ENCODE measurements at regions not wholly inside any gene's neighbourhood (a gene's known extent, or its start where the extent isn't known, plus 50 kb on each side); places are given as distances from the start of the nearest gene placed in this dataset.
"Not testable (repeated sequence)": the region's sequence is repeated elsewhere in the genome, so short reads cannot be mapped to it uniquely, and the experiment has no call there.

GRCh38 chr20:51305316-51306052, 237.0 kb downstream of the NFATC2 start:
- DNase-seq: no peak

DNA sequence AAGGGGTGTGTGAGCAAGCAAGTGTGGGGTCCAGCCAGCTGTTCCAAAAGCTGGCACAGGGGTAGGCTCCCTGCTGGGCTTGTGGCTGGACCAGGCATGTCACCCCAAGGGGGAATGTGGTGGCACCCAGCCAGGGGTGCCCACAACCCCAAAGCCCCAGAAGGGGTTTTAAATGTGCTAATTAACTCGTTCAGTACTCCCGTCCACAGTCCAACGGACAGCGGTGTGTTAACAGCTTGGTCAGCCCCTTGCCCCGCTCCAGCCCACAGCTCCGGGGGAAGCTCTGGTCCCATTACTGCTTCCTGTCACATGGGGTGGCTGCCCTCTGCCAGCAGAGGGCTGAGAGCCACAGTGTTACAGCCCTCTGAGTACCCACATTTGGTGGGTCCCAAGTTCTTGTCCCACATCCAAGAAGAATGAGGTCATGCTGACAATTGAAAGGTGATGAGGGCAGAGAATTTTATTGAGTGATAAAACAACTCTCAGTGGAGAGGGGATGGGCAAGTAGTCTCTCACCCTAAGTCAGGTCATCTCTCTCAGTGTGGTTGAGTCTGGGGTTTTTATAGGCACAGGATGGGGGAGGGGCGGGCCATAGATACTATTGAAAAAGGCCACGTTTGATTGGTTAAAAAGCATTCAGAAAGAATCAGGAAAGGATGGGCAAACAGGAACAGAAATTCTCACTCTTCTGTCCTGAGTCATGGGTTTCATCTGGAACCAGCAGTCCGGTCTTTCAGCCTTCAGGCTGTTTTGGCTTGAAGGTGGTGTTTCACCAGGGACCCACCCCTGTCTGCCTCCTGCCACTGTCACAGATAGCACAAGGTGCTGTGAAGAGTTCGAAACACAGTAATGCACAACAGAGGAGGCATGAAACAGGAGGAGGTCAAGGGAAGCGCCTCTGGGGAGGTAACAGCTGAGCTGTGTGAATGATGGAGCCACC, 238.5 kb downstream of the NFATC2 start:
- no peak for DNase-seq

DNA sequence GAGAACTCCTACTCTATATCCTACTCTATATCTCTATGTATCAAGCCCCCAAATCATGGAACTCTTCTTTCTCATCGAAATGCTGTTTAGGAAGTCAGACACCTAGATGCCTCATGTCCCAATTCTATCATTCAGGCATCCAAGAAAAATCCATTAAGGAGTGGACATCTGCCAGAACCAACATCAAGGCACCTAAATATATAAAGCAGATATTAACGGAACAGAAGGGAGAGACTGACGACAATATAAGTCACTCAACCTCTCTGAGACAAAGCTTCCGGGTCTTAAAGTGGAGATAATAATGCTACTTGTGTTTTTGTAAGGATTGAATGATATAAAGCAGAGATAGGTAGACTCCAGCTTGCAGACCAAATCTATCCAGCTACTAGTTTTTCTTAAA, 241.5 kb downstream of the NFATC2 start:
- no peak for DNase-seq

DNA sequence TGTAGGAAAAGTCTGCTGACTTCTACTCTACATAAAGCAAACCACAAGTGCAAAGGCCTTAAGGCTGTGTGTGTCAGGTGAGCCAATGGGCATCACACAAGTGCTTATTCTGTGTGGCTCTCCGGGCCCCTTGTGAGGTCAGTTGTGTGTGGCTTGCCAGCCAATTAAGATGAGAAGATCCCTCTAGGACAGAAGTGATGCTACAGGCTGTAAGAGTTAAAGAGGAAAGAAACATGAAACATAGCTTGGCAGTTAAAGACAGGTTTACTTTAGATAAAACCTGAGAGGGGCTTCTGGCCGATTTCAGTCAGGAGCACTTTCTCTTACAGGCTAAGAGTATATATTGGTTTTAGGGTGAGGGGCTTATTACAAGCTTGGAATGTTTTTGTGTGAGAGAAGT, 242.4 kb downstream of the NFATC2 start:
- DNase-seq: no peak

DNA sequence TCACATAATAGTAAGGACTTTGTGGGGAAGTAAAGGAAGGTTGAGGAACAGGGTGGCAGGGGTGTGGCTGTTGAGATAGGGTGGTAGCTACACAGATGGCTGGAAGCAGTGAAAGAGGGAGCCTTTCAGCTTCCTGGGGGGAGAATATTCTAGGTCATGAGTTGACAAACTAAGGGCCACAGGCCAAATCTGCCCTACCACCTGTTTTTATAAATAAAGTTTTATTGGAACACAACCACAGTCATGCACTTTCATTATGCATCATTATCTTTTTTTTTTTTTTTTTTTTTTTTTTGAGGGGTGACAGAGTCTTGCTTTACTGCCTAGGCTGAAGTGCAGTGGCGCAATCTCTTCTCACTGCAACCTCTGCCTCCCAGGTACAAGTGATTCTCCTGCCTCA, 243.1 kb downstream of the NFATC2 start:
- no peak for DNase-seq

GRCh38 chr20:51298141-51298749, 244.3 kb downstream of the NFATC2 start:
- DNase-seq: no peak

DNA sequence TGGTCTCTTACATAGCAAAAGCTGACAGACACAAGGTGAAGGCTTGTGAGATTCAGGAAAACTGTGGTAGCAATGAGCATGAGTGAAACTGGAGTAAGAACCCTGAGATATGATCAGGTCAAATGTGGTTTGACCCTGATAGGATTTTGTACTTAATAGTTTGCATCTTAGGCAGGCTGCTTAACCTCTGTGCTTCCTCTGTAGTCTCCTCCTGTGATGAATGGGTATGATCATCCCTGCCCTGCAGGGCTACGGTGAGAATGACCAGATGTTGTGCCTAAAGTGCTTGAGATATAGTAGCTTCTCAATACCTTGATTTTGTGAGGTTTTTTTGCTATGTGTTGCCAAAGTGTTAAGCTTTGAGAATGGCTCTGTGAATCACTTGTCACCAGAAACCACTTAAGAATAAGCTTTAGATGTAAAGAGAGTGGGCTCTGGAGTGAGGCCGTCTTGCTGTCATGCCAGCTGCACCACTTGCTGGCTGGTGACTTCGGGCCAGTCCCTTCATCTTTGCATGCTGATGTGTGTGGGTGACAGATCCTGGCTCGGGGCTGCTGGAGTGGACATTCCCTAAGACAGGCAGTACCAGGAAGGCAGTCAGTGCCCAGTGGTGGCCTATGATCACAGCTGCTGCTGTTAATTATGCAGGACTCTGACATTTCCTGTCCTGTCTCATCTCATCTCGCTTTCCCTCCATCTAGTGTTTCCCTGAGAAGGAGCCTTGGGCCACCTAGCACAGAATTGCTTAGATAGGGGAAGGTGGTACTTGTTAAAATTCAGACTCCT, 254.7 kb downstream of the NFATC2 start:
- no peak for DNase-seq

DNA sequence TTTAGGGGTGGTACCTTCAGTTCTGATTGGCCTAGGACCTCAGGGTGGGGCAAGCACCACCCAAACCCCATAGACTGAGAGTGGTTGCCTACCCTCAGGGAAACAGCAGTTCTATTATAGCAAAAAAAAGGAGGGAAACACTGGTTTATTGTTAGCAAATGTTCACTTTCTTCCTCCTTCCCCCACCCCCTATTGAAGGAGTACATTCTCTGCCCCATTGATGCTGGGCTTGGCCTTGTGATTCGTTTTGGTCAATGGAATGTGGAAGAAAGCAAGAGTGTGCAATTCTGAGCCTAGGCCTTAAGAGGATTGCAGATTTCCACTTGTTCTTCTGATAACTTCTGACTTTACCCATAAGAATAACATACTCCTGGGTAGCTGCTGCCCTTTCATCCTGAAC, 255.8 kb downstream of the NFATC2 start:
- DNase-seq: no peak

DNA sequence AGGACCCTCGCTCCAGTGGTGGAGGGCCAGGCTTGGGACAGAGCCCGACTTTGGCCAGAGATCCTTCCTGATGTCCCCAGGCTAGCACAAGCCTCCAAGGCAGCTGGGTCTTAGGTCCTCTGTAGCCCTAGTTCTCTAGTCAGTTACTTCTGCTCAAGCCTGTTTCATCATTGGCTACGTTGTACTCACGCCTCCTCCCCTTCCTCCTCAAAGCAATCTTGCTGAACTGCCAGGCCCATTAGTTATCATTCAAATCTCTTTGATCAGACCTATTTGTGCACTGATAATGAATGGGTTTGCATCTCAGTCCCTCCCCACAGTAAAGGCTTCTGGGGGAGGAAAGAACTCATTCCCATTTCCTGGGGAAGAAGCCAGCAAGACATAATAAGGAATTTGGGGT, 256.8 kb downstream of the NFATC2 start:
- no peak for DNase-seq

GRCh38 chr20:51284871-51285270, 257.6 kb downstream of the NFATC2 start:
- no peak for DNase-seq

GRCh38 chr20:51284176-51284575, 258.3 kb downstream of the NFATC2 start:
- DNase-seq: no peak

DNA sequence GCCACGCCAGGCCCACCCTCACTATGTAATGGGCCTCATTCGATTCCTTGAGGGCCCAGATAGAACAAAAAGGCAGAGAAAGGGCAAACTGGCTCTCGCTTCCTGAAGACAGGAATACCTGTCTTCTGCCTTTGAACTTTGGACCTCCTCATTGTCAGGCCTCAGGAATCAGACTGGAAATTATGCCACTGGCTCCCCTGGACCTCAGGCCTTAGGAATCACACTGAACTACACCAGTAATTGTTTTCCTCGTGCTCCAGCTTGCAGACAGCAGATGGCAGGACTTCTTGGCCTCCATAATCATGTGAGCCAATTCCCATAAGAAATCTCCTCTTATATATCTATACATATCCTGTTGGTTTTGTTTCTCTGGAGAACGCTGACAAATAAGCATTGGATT, 258.6 kb upstream of the KCNG1 start:
- no peak for DNase-seq

GRCh38 chr20:51280047-51280446, 257.1 kb upstream of the KCNG1 start:
- no peak for DNase-seq

DNA sequence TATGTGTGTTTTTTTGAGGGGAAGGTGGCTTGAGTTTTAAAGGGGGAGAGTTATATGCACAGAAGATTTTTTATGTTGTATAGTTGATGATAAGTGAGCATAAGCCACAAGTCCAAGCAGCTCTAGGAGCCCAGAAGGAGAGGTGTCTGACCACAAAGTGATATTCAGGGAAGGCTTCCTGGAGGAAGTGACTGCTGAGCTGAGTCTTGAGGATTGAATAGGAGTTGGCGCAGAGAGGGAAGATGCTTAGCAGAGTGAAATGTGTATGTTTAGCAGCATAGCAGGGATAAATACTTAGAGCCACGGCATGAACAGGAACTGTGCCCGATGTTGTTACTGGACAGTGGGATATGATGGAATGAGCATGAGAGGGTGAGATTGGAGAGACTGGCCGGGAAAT, 255.1 kb upstream of the KCNG1 start:
- no peak for DNase-seq

GRCh38 chr20:51276296-51276695, 253.4 kb upstream of the KCNG1 start:
- DNase-seq: no peak

DNA sequence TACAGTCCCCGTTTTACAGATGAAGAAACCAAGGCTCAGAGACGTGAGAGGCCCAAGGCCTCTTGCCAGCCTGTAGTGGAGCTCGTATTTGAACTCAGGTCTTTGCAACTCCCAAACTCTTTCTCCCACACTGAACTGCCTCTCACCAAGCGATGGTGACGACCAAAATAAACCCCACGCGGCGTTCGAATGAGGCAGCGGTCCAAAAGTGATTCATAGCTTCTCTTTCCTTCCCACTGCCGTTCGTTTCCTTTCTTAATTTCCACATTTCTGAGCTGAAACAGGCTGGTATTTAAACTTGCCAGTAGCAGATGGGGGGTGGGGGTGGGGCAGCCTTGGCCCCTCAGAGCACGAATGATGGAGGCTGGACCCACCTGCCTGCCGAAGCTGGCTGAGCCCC, 252.9 kb upstream of the KCNG1 start:
- no peak for DNase-seq

- DNase-seq: no peak
Observed at GRCh38 chr20:51275181-51275580, 252.3 kb upstream of the KCNG1 start.

- DNase-seq: no peak
Observed at GRCh38 chr20:51272401-51272800, 249.5 kb upstream of the KCNG1 start.

- DNase-seq: no peak
Observed at GRCh38 chr20:51271931-51272330, 249.0 kb upstream of the KCNG1 start.

DNA sequence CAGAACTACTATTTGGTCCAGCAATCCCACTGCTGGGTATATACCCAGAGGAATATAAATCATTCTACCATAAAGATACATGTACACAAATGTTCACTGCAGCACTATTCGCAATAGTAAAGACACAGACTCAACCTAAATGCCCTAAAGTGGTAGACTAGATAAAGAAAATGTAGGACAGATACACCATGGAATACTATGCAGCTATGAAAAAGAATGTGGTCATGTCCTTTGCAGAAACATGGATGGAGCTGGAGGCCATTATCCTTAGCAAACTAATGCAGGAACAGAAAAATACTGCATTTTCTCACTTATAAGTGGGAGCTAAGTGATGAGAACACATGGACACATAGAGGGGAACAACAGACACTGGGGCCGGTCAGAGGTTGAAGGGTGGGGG, 248.4 kb upstream of the KCNG1 start:
- DNase-seq: not testable (repeated sequence)

DNA sequence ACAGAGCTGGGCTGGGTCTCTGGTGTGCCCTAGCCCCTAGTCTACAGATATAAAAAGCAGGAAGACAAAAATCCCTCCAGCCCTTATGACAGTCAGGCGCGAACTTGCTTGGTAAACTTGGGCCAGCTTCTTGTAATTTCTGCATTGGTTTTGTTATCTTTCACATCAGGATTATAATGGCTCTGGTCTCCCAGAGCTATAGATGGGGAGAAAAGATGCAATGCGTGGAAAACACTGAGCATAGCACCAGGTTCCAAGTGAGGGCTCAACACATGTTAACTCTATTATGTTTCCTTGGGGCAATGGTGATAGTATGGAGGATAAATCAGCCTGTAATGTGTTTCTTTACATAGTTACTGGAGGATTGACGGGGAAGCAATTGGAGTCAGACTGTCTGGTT, 246.8 kb upstream of the KCNG1 start:
- no peak for DNase-seq

DNA sequence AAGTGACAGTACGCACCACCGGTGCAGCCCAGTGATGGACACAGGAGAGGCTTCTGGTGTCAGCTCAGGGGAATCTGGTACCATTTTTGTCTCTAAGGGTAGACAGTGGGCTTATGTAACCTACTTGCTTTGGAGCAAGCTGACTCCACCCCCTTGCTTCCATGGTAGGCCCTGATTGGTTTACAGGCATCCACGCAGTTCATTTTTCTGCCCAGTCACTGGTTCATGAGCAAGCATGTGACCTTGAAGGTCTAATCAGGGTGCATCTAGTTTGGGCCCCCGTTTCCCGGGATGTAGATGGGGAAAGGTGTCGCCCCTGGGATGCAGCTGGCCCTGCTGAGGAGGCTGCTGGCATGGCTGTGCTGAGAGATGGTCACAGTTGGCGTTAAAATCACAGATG, 244.8 kb upstream of the KCNG1 start:
- no peak for DNase-seq

DNA sequence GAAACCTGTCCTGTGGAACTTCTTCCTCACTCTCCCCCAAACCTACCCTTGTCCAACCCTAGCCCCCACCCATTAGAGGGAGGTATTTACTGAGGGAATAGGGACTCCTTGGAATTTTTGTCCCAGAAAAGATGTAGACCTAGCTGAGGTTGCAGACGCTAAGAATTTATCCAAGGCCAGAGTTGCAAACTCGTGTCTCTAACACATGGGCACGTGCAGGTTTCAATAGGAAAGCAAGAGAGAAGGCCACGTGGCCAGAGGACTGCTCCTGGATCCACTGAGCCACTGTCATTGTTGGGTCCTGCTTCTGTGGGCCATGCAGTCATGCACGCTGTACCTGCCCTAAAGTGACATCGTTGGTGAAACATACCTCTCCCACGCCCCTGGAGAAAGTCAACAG, 243.4 kb upstream of the KCNG1 start:
- DNase-seq: no peak
